Calu3 (cell line): ENCODE measurements at regions not wholly inside any gene's neighbourhood (a gene's known extent, or its start where the extent isn't known, plus 50 kb on each side); places are given as distances from the start of the nearest gene placed in this dataset.

ENCODE experiments used
- BruUV-seq: library from RNA; stranded (reverse); fragments of 400-500 nt; replicated peaks from 2 replicates; lab custom pipeline; 2021; lab: Mats Ljungman, UMichigan
- CTCF ChIA-PET: fragments of 300-600 bp; sonication (Branson Sonifier 250); formaldehyde crosslinking; loops from one replicate; lab custom pipeline; 2022; ENCODE audit warnings: antibody characterized with exemption; lab: Charles Lee
- DNase-seq: peaks from one replicate; pipeline ENCODE4 v3.0.0; 2022
- H3K27ac Mint-ChIP-seq: one replicate; pipeline ENCODE4 v1.8.0; 2022; ENCODE audit warnings: mixed read lengths; ENCODE audit not compliant: unreplicated experiment
- H3K27me3 Mint-ChIP-seq: one replicate; pipeline ENCODE4 v1.8.0; 2022; ENCODE audit warnings: mixed read lengths; ENCODE audit not compliant: unreplicated experiment
- H3K36me3 Mint-ChIP-seq: one replicate; pipeline ENCODE4 v1.8.0; 2022; ENCODE audit warnings: mild to moderate bottlenecking, moderate library complexity, mixed read lengths; ENCODE audit not compliant: insufficient read depth, unreplicated experiment
- H3K4me1 Mint-ChIP-seq: one replicate; pipeline ENCODE4 v1.8.0; 2022; ENCODE audit warnings: mild to moderate bottlenecking, low read depth, mixed read lengths; ENCODE audit not compliant: unreplicated experiment
- H3K4me3 Mint-ChIP-seq: one replicate; pipeline ENCODE4 v1.8.0; 2022; ENCODE audit warnings: mild to moderate bottlenecking, low read depth, moderate library complexity, mixed read lengths; ENCODE audit not compliant: unreplicated experiment
- H3K9me3 Mint-ChIP-seq: one replicate; pipeline ENCODE4 v1.8.0; 2022; ENCODE audit warnings: low read depth, mixed read lengths; ENCODE audit not compliant: unreplicated experiment
- intact Hi-C: fragments of 100-400 bp; cut with micrococcal nuclease; formaldehyde crosslinking; loops from one replicate; pipeline ENCODE4 v1.10.0; 2022; ENCODE audit not compliant: unreplicated experiment
- TF ChIP-seq, protein P1 (sequence below): fragments of 200-600 bp; IDR thresholded peaks from one replicate; pipeline ENCODE4 v1.8.0; 2022; ENCODE audit warnings: antibody characterized with exemption; ENCODE audit not compliant: unreplicated experiment

DNA sequence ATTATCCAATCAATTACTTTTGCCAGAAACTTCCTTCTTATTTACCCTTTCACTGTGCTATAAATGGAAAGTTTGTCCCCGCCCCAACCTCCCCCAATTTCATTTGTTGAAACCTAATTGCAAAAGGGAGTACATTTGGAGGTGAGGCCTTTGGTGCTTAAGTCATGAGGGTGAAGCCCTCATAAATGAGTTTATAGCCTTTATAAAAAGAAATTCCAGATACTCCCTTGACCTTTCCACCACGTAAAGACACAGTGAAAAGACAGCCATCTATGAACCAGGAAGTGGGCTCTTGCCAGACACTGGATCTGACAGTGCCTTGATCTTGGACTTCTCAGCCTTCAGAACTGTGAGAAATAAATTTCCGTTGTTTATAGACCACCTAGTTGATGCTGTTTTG is 82.3 kb downstream of the NUDT12 start:
- intact Hi-C loops = no loop called here

DNA sequence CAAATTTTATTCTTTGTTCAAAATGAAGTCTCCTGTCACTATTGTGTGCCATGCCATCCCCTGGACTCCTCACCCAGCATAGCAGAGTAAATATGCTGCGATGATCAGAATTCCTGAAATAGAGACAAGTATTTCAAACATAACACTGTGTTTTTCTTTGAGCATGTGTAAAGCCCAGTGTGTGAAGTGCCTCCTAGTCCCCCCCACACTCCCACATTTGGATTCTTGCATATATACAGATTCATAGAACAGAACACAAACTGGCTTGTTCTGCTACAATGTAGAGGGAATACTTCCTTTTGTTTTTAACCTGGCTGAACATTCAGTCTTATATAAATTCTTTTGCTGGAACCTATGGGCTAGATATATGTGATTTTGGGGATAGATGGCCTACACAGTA is 84.9 kb downstream of the NUDT12 start:
- no TSS peak for BruUV-seq

More for the DNA sequence above, 82.3 kb downstream of the NUDT12 start:
- Mint-ChIP-seq H3K9me3 (no peaks in the 10 kb centered on the region), H3K36me3 (no peaks in the 10 kb centered on the region), H3K4me1 (no peaks in the 10 kb centered on the region), H3K4me3 (no peak overlapping the region), H3K27ac (no peak overlapping the region), H3K27me3 (no peaks in the 10 kb centered on the region)
- CTCF ChIA-PET = no interaction called here
- TF ChIP-seq, protein P1, sequence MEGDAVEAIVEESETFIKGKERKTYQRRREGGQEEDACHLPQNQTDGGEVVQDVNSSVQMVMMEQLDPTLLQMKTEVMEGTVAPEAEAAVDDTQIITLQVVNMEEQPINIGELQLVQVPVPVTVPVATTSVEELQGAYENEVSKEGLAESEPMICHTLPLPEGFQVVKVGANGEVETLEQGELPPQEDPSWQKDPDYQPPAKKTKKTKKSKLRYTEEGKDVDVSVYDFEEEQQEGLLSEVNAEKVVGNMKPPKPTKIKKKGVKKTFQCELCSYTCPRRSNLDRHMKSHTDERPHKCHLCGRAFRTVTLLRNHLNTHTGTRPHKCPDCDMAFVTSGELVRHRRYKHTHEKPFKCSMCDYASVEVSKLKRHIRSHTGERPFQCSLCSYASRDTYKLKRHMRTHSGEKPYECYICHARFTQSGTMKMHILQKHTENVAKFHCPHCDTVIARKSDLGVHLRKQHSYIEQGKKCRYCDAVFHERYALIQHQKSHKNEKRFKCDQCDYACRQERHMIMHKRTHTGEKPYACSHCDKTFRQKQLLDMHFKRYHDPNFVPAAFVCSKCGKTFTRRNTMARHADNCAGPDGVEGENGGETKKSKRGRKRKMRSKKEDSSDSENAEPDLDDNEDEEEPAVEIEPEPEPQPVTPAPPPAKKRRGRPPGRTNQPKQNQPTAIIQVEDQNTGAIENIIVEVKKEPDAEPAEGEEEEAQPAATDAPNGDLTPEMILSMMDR = no peak
- no TSS peak for BruUV-seq
- no peak for DNase-seq

DNA sequence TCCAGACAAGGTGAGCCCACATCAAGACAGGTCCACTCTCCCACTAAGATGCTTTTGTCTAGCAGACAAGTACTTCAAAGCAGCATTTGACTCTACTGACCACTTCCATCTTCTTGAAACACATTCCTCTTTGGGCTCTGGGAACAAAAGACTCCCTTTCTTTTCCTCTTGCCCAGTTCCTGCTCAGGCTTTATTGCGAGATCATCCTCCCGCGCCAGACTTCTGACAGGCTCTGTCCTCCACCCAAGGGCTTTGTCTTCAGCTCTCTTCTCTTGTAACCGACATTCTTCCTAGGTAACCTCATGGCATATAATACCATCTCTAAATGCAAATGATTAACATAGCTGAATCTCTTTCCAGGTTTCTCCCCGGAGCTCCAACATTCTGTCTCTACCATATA is 85.8 kb downstream of the NUDT12 start:
- Mint-ChIP-seq H3K4me1 (no peaks in the 10 kb centered on the region), H3K9me3 (no peaks in the 10 kb centered on the region)
- CTCF ChIA-PET = no interaction called here

More for the DNA sequence above, 84.9 kb downstream of the NUDT12 start:
- Mint-ChIP-seq H3K9me3 (no peaks in the 10 kb centered on the region), H3K27me3 (no peaks in the 10 kb centered on the region), H3K27ac (no peak overlapping the region), H3K36me3 (no peaks in the 10 kb centered on the region), H3K4me1 (no peaks in the 10 kb centered on the region), H3K4me3 (no peak overlapping the region)
- DNase-seq = no peak
- CTCF ChIA-PET = no interaction called here
- TF ChIP-seq, protein P1 = no peak
- intact Hi-C loops = loop anchor here (10.0 kb wide), 2 partner anchors 323 to 413 kb away; no protein-coding TSS in a partner anchor

DNA sequence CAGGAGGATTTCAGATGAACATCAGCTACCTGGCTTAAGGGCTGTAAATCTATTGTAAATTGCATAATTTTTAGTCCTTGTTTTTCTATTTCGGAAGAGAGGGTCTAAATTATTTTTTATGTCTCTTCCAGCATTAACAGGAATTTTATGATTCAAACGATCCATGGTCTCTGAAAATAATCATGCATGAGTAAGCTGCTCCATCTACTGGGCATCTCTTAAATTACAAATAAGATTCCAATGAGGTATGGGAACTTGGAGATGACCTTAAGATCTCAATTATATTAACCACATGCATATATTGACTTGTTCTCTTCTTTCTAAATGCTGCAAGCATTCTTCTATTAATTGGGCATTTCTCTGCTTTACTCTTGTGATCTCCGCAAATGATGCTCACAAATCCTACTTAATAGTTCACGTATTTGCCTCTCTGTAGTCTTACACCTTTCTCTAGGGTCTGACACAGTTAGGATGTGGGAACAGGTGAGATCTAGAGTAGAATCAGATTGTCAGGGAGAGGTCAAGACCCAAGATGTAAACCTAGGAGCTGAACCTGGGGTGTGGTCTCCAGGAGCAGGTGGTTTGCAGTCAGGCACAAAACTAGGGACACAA is 86.9 kb downstream of the NUDT12 start:
- Mint-ChIP-seq H3K4me1 (no peaks in the 10 kb centered on the region), H3K9me3 (no peaks in the 10 kb centered on the region), H3K27ac (no peak overlapping the region), H3K27me3 (no peaks in the 10 kb centered on the region), H3K36me3 (no peaks in the 10 kb centered on the region), H3K4me3 (no peak overlapping the region)
- CTCF ChIA-PET = interaction anchor here (0.6 to 2.1 kb wide), 4 partner anchors 219 to 296 kb away, joined by 3 to 9 read pairs (median 4); no protein-coding TSS in a partner anchor
- no TSS peak for BruUV-seq
- TF ChIP-seq, protein P1 = peak; percentile 68
- peak; percentile 9 for DNase-seq
- intact Hi-C loops = loop anchor here (1.0 to 10.0 kb wide), 3 partner anchors 243 to 411 kb away; no protein-coding TSS in a partner anchor

More for the DNA sequence above, 85.8 kb downstream of the NUDT12 start:
- Mint-ChIP-seq H3K36me3 (no peaks in the 10 kb centered on the region), H3K4me3 (no peak overlapping the region), H3K27ac (no peak overlapping the region), H3K27me3 (no peaks in the 10 kb centered on the region)
- DNase-seq = no peak
- TF ChIP-seq, protein P1 = no peak
- intact Hi-C loops = loop anchor here (10.0 kb wide), 2 partner anchors 322 to 412 kb away; no protein-coding TSS in a partner anchor
- BruUV-seq = no TSS peak
